ENCODE measurements at regions not wholly inside any gene's neighbourhood (a gene's known extent, or its start where the extent isn't known, plus 50 kb on each side); places are given as distances from the start of the nearest gene placed in this dataset.

- H3K27ac ChIP-seq (ENCODE audit: low read depth, low read length), result no peak overlapping the region
- no peaks in the 10 kb centered on the region for H3K9me3 ChIP-seq (ENCODE audit: low read length)
- Mint-ChIP-seq H3K36me3 (no peaks in the 10 kb centered on the region), H3K4me1 (no peaks in the 10 kb centered on the region), H3K27me3 (no peaks in the 10 kb centered on the region), H3K9me3 (peaks cover 6 to 25% (median 12%) of the 10 kb centered on the region in 5 donors), H3K27ac (no peak overlapping the region), H3K4me3 (no peak overlapping the region)
- ChIA-PET POLR2A (no interaction called here), CTCF (no interaction called here)
- H3K36me3 ChIP-seq (ENCODE audit: insufficient read depth, low read length), result no peaks in the 10 kb centered on the region
- H3K4me1 ChIP-seq (ENCODE audit: insufficient read depth, low read length), result no peaks in the 10 kb centered on the region
- H3K27me3 ChIP-seq (ENCODE audit: insufficient read depth, low read length, poor library complexity, severe bottlenecking), result no peaks in the 10 kb centered on the region
- no peak for DNase-seq
- no peak overlapping the region for H3K4me3 ChIP-seq (ENCODE audit: low read length)
These were observed 1578.8 kb upstream of the RAG2 start for GRCh38 chr11:38176686-38177322.

- POLR2A ChIA-PET, result no interaction called here
These were observed 1575.6 kb upstream of the RAG2 start for GRCh38 chr11:38173676-38174075.

GRCh38 chr11:38169286-38169685 is 1571.2 kb upstream of the RAG2 start:
- Mint-ChIP-seq H3K4me1 (no peaks in the 10 kb centered on the region), H3K9me3 (peaks cover 12 to 36% (median 13%) of the 10 kb centered on the region in 5 donors), H3K36me3 (no peaks in the 10 kb centered on the region), H3K27ac (no peak overlapping the region), H3K27me3 (peaks cover 0 to 1% of the 10 kb centered on the region in 2 donors), H3K4me3 (no peak overlapping the region)
- POLR2A ChIA-PET, result no interaction called here
- no peak for DNase-seq
- CTCF ChIA-PET, result no interaction called here
- Histone ChIP-seq H3K4me1 (ENCODE audit: insufficient read depth, low read length) (no peaks in the 10 kb centered on the region), H3K4me3 (ENCODE audit: low read length) (no peak overlapping the region), H3K27me3 (ENCODE audit: insufficient read depth, low read length, poor library complexity, severe bottlenecking) (no peaks in the 10 kb centered on the region), H3K36me3 (ENCODE audit: insufficient read depth, low read length) (no peaks in the 10 kb centered on the region), H3K27ac (ENCODE audit: low read depth, low read length) (no peak overlapping the region), H3K9me3 (ENCODE audit: low read length) (no peaks in the 10 kb centered on the region)

More at GRCh38 chr11:38173676-38174075, 1575.6 kb upstream of the RAG2 start:
- Mint-ChIP-seq H3K27me3 (no peaks in the 10 kb centered on the region), H3K27ac (no peak overlapping the region), H3K36me3 (no peaks in the 10 kb centered on the region), H3K4me1 (no peaks in the 10 kb centered on the region), H3K4me3 (no peak overlapping the region), H3K9me3 (peaks cover 7 to 19% (median 13%) of the 10 kb centered on the region in 5 donors)
- H3K36me3 ChIP-seq (ENCODE audit: insufficient read depth, low read length), result no peaks in the 10 kb centered on the region
- no peaks in the 10 kb centered on the region for H3K4me1 ChIP-seq (ENCODE audit: insufficient read depth, low read length)
- DNase-seq, result no peak
- no peaks in the 10 kb centered on the region for H3K27me3 ChIP-seq (ENCODE audit: insufficient read depth, low read length, poor library complexity, severe bottlenecking)
- no peaks in the 10 kb centered on the region for H3K9me3 ChIP-seq (ENCODE audit: low read length)
- H3K4me3 ChIP-seq (ENCODE audit: low read length), result no peak overlapping the region
- CTCF ChIA-PET, result no interaction called here
- H3K27ac ChIP-seq (ENCODE audit: low read depth, low read length), result no peak overlapping the region

- Histone ChIP-seq H3K9me3 (ENCODE audit: low read length) (no peaks in the 10 kb centered on the region), H3K36me3 (ENCODE audit: insufficient read depth, low read length) (no peaks in the 10 kb centered on the region), H3K27ac (ENCODE audit: low read depth, low read length) (no peak overlapping the region), H3K27me3 (ENCODE audit: insufficient read depth, low read length, poor library complexity, severe bottlenecking) (no peaks in the 10 kb centered on the region), H3K4me1 (ENCODE audit: insufficient read depth, low read length) (no peaks in the 10 kb centered on the region), H3K4me3 (ENCODE audit: low read length) (no peak overlapping the region)
- no peak overlapping the region for H3K27ac Mint-ChIP-seq
- H3K4me1 Mint-ChIP-seq, result no peaks in the 10 kb centered on the region
- ChIA-PET CTCF (no interaction called here), POLR2A (no interaction called here)
- no peak for DNase-seq
- no peak overlapping the region for H3K4me3 Mint-ChIP-seq
- H3K9me3 Mint-ChIP-seq, result peaks cover 10 to 40% (median 21%) of the 10 kb centered on the region in 5 donors
- peaks cover 0 to 1% of the 10 kb centered on the region in 2 donors for H3K27me3 Mint-ChIP-seq
- H3K36me3 Mint-ChIP-seq, result no peaks in the 10 kb centered on the region
These were observed 1565.5 kb upstream of the RAG2 start for GRCh38 chr11:38163526-38163925.

GRCh38 chr11:38160433-38160832 is 1562.4 kb upstream of the RAG2 start:
- Histone ChIP-seq H3K4me3 (ENCODE audit: low read length) (no peak overlapping the region), H3K27ac (ENCODE audit: low read depth, low read length) (no peak overlapping the region), H3K9me3 (ENCODE audit: low read length) (no peaks in the 10 kb centered on the region), H3K4me1 (ENCODE audit: insufficient read depth, low read length) (no peaks in the 10 kb centered on the region), H3K36me3 (ENCODE audit: insufficient read depth, low read length) (no peaks in the 10 kb centered on the region), H3K27me3 (ENCODE audit: insufficient read depth, low read length, poor library complexity, severe bottlenecking) (no peaks in the 10 kb centered on the region)
- Mint-ChIP-seq H3K4me1 (no peaks in the 10 kb centered on the region), H3K36me3 (no peaks in the 10 kb centered on the region), H3K4me3 (no peak overlapping the region), H3K9me3 (peaks cover 13 to 50% (median 17%) of the 10 kb centered on the region in 5 donors), H3K27me3 (peaks cover 0 to 1% of the 10 kb centered on the region in 2 donors), H3K27ac (no peak overlapping the region)
- DNase-seq, result no peak
- CTCF ChIA-PET, result no interaction called here
- POLR2A ChIA-PET, result no interaction called here

- Mint-ChIP-seq H3K36me3 (no peaks in the 10 kb centered on the region), H3K27me3 (no peaks in the 10 kb centered on the region)
These were observed 1561.0 kb upstream of the RAG2 start for GRCh38 chr11:38159038-38159437.

GRCh38 chr11:38156495-38157146 is 1558.6 kb upstream of the RAG2 start:
- Mint-ChIP-seq H3K36me3 (no peaks in the 10 kb centered on the region), H3K27me3 (no peaks in the 10 kb centered on the region), H3K27ac (no peak overlapping the region), H3K4me3 (no peak overlapping the region), H3K4me1 (no peaks in the 10 kb centered on the region), H3K9me3 (peaks cover 3 to 41% (median 11%) of the 10 kb centered on the region in 5 donors)
- Histone ChIP-seq H3K4me1 (ENCODE audit: insufficient read depth, low read length) (no peaks in the 10 kb centered on the region), H3K9me3 (ENCODE audit: low read length) (no peaks in the 10 kb centered on the region), H3K4me3 (ENCODE audit: low read length) (no peak overlapping the region), H3K36me3 (ENCODE audit: insufficient read depth, low read length) (no peaks in the 10 kb centered on the region), H3K27ac (ENCODE audit: low read depth, low read length) (no peak overlapping the region), H3K27me3 (ENCODE audit: insufficient read depth, low read length, poor library complexity, severe bottlenecking) (no peaks in the 10 kb centered on the region)
- ChIA-PET CTCF (no interaction called here), POLR2A (no interaction called here)
- DNase-seq, result no peak

More at GRCh38 chr11:38159038-38159437, 1561.0 kb upstream of the RAG2 start:
- Mint-ChIP-seq H3K9me3 (peaks cover 11 to 51% (median 14%) of the 10 kb centered on the region in 5 donors), H3K4me3 (no peak overlapping the region), H3K27ac (no peak overlapping the region), H3K4me1 (no peaks in the 10 kb centered on the region)
- Histone ChIP-seq H3K36me3 (ENCODE audit: insufficient read depth, low read length) (no peaks in the 10 kb centered on the region), H3K9me3 (ENCODE audit: low read length) (no peaks in the 10 kb centered on the region), H3K27me3 (ENCODE audit: insufficient read depth, low read length, poor library complexity, severe bottlenecking) (no peaks in the 10 kb centered on the region), H3K4me3 (ENCODE audit: low read length) (no peak overlapping the region), H3K27ac (ENCODE audit: low read depth, low read length) (no peak overlapping the region), H3K4me1 (ENCODE audit: insufficient read depth, low read length) (no peaks in the 10 kb centered on the region)
- no peak for DNase-seq
- ChIA-PET CTCF (no interaction called here), POLR2A (no interaction called here)

- H3K4me1 Mint-ChIP-seq, result no peaks in the 10 kb centered on the region
- Histone ChIP-seq H3K36me3 (ENCODE audit: insufficient read depth, low read length) (no peaks in the 10 kb centered on the region), H3K27ac (ENCODE audit: low read depth, low read length) (no peak overlapping the region), H3K4me1 (ENCODE audit: insufficient read depth, low read length) (no peaks in the 10 kb centered on the region), H3K27me3 (ENCODE audit: insufficient read depth, low read length, poor library complexity, severe bottlenecking) (no peaks in the 10 kb centered on the region), H3K9me3 (ENCODE audit: low read length) (no peaks in the 10 kb centered on the region), H3K4me3 (ENCODE audit: low read length) (no peak overlapping the region)
- DNase-seq, result no peak
- POLR2A ChIA-PET, result no interaction called here
- peaks cover 6 to 34% (median 11%) of the 10 kb centered on the region in 5 donors for H3K9me3 Mint-ChIP-seq
- H3K36me3 Mint-ChIP-seq, result no peaks in the 10 kb centered on the region
- CTCF ChIA-PET, result no interaction called here
- no peak overlapping the region for H3K27ac Mint-ChIP-seq
- H3K27me3 Mint-ChIP-seq, result no peaks in the 10 kb centered on the region
- no peak overlapping the region for H3K4me3 Mint-ChIP-seq
These were observed 1557.8 kb upstream of the RAG2 start for GRCh38 chr11:38155856-38156255.

All from CD8-positive, alpha-beta memory T cell (primary cell).